ENCODE measurements at regions not wholly inside any gene's neighbourhood (a gene's known extent, or its start where the extent isn't known, plus 50 kb on each side); places are given as distances from the start of the nearest gene placed in this dataset.

- no peak for TF ChIP-seq REST (IDR thresholded peaks at IDR 0.05; ENCODE audit: low read depth)
- no peak for TF ChIP-seq TCF12 (IDR thresholded peaks at IDR 0.05; ENCODE audit: low read depth)
- TF ChIP-seq NFIC (IDR thresholded peaks at IDR 0.05): no peak
- TF ChIP-seq EP300 (IDR thresholded peaks at IDR 0.05; ENCODE audit: borderline replicate concordance): no peak
- TF ChIP-seq TEAD4 (IDR thresholded peaks at IDR 0.05): no peak
- no peak for TF ChIP-seq ZBTB7A (IDR thresholded peaks at IDR 0.05; ENCODE audit: low read depth)
- no peak for TF ChIP-seq RAD21 (IDR thresholded peaks at IDR 0.05; ENCODE audit: low read depth)
- no peak for TF ChIP-seq FOXM1 (IDR thresholded peaks at IDR 0.05; ENCODE audit: borderline replicate concordance, low read depth)
- TF ChIP-seq EGR1 (IDR thresholded peaks at IDR 0.05): no peak
- no peak for TF ChIP-seq USF1 (IDR thresholded peaks at IDR 0.05)
- TF ChIP-seq CEBPB (IDR thresholded peaks at IDR 0.05): no peak
- no peak for TF ChIP-seq MAX (IDR thresholded peaks at IDR 0.05)
- no peak for TF ChIP-seq CREB1 (IDR thresholded peaks at IDR 0.05; ENCODE audit: low read depth)
- no peak for TF ChIP-seq YY1 (IDR thresholded peaks at IDR 0.05; ENCODE audit: low read depth)
- no peak for TF ChIP-seq TAF1 (IDR thresholded peaks at IDR 0.05; ENCODE audit: low read depth)
These were observed 332.7 kb upstream of the CELF2 start for GRCh38 chr10:10684972-10685371.

- TF ChIP-seq MAX (IDR thresholded peaks at IDR 0.05) (no peak), FOXM1 (IDR thresholded peaks at IDR 0.05; ENCODE audit: borderline replicate concordance, low read depth) (no peak), YY1 (IDR thresholded peaks at IDR 0.05; ENCODE audit: low read depth) (no peak), CREB1 (IDR thresholded peaks at IDR 0.05; ENCODE audit: low read depth) (no peak), ZBTB7A (IDR thresholded peaks at IDR 0.05; ENCODE audit: low read depth) (no peak), TEAD4 (IDR thresholded peaks at IDR 0.05) (no peak), EP300 (IDR thresholded peaks at IDR 0.05; ENCODE audit: borderline replicate concordance) (no peak), REST (IDR thresholded peaks at IDR 0.05; ENCODE audit: low read depth) (no peak)
These were observed 332.1 kb upstream of the CELF2 start for GRCh38 chr10:10685566-10685965.

GRCh38 chr10:10687751-10688150 is 329.9 kb upstream of the CELF2 start:
- no peak for TF ChIP-seq TCF12 (IDR thresholded peaks at IDR 0.05; ENCODE audit: low read depth)
- TF ChIP-seq TAF1 (IDR thresholded peaks at IDR 0.05; ENCODE audit: low read depth): no peak
- TF ChIP-seq MAX (IDR thresholded peaks at IDR 0.05): no peak
- no peak for TF ChIP-seq FOXM1 (IDR thresholded peaks at IDR 0.05; ENCODE audit: borderline replicate concordance, low read depth)
- no peak for TF ChIP-seq TEAD4 (IDR thresholded peaks at IDR 0.05)

- TF ChIP-seq RAD21 (IDR thresholded peaks at IDR 0.05; ENCODE audit: low read depth) (no peak), USF1 (IDR thresholded peaks at IDR 0.05) (no peak), EGR1 (IDR thresholded peaks at IDR 0.05) (no peak), REST (IDR thresholded peaks at IDR 0.05; ENCODE audit: low read depth) (no peak), EP300 (IDR thresholded peaks at IDR 0.05; ENCODE audit: borderline replicate concordance) (no peak), NFIC (IDR thresholded peaks at IDR 0.05) (no peak)
These were observed 318.2 kb upstream of the CELF2 start for GRCh38 chr10:10699427-10699826.

- TF ChIP-seq TAF1 (IDR thresholded peaks at IDR 0.05; ENCODE audit: low read depth) (no peak), USF1 (IDR thresholded peaks at IDR 0.05) (no peak), MAX (IDR thresholded peaks at IDR 0.05) (no peak), TEAD4 (IDR thresholded peaks at IDR 0.05) (no peak), CEBPB (IDR thresholded peaks at IDR 0.05) (no peak), REST (IDR thresholded peaks at IDR 0.05; ENCODE audit: low read depth) (no peak), CREB1 (IDR thresholded peaks at IDR 0.05; ENCODE audit: low read depth) (no peak)
These were observed 316.5 kb upstream of the CELF2 start for GRCh38 chr10:10701084-10701611.
